GM21717 (cell line): ENCODE measurements at regions not wholly inside any gene's neighbourhood (a gene's known extent, or its start where the extent isn't known, plus 50 kb on each side); places are given as distances from the start of the nearest gene placed in this dataset.
"Not testable (repeated sequence)": the region's sequence is repeated elsewhere in the genome, so short reads cannot be mapped to it uniquely, and the experiment has no call there.

Experiments used
- ATAC-seq: cut with Tn5 transposase; IDR thresholded peaks from one replicate; pipeline ENCODE4 v1.9.1; 2021; ENCODE audit warnings: mild to moderate bottlenecking, moderate library complexity; ENCODE audit not compliant: unreplicated experiment

DNA sequence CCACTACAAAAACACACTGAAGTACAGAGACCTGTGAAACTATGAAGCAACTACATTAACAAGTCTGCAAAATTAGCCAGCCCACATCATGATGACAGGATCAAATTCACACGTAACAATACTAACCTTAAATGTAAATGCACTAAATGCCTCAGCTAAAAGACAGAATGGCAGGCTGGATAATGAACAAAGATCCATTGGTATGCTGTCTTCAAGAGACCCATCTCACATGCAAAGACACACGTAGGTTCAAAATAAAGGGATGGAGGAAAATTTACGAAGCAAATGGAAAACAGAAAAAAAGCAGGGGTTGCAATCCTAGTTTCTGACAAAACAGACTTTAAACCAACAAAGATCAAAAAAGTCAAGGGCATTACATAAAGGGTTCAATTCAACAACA lies 120.1 kb upstream of the OSTN start:
- ATAC-seq: not testable (repeated sequence)

DNA sequence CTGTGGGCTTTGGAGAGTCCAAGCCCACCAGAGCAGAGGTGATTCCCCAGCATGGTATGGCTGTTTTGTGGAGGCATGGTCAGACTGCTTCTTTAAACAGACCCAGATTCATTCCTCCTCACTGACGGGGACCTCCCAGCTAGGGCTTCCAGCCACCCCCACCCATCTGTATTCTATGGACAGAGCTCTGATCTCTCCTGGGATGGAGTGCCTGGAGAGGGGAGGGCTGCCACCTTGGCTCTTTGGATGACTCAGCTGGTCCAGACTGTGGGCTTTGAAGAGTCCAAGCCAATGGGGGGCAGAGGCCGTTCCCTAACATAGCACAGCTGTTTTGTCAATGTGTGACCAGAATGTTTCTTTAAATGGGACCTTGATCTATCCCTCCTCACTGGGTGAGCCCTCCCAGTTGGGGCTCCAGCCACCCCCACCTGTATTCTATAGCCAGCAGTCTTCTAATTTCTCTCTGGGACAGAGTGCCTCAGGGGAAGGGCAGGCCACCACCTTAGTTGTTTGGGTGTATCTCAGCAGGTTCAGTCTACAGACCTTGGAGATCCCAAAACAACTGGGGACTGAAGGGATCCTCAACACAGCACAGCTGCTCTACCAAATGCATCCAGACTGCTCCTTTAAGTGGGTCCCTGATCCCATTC lies 122.0 kb upstream of the OSTN start:
- ATAC-seq: no peak

DNA sequence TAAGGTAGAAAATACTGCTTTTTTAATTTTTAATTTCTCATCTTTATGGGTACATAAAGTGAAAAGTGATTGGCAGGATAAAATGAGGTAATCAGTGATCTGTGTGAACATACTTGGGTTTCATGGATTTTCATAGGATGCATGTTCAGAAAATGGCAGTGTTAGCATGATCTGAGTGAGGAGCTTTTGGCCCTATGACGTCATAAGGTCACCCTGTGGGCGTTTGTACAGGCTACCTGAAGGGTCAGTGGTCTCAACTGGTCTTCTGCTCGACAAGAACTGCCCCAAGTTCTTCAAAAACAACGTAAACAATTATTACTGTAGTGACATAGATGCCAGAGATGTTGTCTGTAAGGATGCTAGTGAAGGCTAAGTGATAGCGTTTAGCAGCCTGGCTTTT lies 124.5 kb upstream of the OSTN start:
- no peak for ATAC-seq

DNA sequence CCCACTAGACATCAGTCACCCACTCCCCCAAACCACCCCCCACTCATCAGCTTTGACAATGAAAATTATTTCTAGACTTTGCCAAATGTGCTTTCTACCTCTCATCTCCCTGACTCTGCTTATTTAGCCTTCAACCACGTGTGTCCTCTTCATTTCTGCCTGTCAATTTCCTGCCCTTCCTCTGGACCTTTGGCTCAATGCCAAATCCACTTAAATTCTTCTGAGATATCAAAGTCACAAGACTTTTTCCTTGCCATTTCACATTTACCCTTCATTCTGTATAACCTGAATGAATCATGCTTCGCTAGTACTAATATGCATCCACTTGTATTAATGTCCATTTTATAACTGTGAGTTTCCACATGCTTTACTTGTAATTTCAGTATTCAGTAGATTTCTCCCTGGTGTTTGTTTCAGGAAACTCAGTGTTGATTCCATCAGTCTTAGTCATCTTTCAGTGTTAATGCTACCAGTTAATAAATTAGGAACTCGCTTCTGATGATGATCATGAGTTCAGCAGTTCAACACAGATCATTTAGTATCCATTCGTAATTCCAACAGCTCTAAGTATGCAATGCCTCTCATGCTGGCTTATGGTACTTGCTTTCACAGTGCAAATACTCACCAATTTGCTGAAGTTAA lies 128.2 kb upstream of the OSTN start:
- ATAC-seq: no peak

DNA sequence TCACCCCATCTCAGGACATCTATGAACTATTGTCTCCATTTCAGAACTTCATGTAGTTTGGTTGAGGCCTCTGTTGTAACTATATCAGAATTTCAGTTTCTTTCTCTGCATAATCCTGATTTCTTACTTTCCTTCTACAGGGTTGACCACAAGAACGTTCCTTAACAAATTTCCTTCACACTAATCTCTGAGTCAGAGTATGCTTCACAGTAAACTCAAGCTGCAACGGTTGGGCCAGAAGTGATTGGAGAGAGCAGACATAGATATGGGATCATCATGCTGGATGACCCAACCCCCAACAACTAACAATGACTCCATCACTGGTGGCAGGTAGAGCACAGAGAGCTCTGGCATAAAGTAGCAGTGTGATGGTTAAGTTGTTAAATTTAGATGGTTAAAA lies 128.8 kb upstream of the OSTN start:
- ATAC-seq: no peak

DNA sequence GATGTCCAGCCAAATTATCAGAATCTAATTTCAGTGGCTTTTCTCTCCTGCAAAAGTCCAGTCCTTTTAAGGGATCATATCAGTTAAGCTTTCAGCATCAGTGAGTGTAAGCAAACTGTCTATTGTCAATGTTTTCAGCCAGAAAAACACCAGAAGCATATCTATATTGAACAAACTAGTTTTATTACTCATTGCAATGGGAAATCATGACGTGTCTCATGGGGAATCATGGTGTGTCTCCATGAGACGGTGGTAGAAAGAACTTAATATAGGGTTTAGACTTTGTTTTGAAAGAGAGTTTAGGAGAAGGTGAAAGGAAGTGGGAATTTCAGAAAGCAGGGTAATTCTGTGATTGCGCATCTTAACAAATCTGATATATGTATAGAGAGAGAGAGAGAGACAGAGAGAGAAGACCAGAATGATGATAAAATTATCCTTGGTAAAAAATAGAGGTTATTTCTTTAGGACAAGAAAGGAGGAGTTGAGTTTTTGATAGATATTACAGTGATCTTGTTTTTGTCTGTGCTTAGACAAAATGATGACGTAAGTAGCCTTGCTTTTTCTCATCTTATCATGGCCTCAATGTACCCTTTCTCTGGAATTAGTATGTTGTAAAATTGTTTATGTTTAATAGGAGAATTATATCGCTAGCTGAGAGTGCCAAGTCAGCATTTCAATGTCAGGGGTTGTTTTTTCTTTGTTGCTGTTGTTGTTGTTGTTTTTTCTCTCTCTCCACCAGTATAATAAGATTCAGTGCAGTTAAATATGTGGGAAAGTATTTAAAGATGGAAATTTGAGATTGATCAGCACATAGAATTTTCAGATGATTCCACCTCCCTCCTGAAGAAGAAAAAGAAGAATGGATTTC lies 129.9 kb upstream of the OSTN start:
- ATAC-seq: no peak

DNA sequence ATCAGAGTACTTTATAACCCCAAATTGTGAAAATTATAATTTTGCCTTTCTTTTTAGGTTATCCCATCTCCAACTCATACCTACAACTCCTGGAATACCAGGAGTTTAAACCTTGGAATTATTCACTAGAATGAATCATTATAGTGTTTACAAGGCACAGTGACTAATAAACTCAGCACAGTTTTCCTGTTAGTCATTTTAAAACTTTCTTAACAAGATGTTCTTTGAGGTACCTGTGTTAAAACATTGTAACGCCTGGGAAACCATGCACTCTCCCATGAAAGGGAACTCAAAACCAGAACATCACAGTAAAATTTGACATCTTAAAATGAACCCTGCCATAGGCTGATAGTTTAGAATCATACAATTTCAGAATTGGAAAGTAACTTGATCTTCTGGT lies 132.4 kb upstream of the OSTN start:
- no peak for ATAC-seq

DNA sequence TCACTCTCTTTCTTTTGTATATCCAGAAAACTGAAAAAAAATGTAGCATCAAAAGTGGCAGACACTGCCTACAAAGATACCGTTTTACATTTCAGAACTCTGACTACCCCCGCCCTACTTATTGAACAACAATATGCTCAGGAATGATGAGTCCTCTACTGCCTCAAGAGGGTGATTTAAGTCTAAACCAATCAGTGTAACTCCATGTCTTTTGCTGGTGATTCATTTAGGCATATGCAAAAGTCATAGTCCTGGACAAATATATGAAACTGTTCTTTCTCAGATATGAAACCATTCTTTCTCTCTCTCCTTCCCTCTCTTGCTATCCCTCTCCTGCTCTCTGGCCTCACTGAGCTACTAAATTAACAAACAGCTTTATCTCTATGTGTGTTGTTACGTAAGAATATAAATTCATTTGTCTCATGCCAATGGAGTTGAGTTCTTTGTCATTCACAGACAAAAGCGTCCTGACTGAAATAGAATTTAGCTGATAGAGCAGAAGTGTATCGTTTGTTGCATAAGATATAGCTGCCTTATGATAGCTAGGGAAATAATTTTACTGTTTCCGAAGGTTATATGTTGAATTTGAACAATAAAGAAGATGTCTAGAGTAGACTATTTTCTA lies 133.7 kb upstream of the OSTN start:
- ATAC-seq: no peak

DNA sequence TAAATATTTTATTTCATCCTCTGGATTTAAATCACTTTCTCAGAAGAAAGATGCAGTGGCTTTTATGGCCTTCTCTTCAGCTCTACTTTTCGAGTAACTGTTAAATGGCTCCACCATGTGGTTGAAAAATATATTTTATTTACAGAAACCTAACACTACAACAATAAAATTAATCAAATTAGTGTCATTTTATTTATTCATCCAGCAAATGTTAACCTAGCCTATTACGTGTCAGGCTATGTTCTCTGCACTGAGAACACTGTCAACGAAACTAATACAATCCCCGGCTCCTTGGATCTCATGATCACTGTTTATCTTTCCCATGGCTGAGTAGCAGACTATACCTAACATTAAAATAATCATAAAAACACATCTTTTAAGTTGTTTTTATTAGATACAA lies 148.0 kb upstream of the OSTN start:
- ATAC-seq: no peak

DNA sequence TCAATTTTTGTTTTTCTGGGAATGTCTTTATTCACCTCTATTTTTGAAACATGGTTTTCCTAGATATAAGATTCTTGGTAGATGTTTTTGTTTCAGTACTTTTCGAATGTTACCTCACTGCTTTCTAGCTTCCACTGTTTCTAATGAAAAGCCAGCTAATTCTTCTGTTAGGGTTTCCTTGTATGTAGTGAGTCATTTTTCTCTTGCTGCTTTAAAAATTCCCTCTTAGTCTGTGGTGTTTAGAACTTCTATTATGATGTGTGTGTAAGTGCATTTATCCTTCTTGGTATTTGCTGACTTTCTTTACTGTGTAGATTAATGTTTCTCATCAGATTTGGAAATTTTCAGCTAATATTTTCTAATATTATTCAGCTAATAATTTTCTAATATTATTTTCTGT lies 151.1 kb upstream of the OSTN start:
- no peak for ATAC-seq

DNA sequence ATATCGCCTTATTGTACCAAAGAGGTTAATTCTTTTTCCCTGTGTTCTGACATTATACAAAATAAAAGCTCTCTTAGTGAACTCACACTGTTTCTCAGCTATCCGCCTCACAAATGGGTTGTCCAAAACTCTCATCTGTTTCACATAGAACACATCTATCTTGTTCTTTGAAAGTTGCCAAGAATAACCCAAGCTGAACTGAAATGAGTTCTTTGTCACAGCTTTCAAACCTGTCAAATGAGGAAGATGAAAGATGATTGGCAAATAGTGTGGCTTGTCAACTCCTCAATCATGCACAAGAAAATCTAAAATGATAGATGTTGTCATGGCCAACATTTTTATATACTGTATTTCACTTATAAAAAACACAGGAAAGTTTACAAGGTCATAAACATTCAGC lies 168.1 kb upstream of the OSTN start:
- ATAC-seq: no peak

DNA sequence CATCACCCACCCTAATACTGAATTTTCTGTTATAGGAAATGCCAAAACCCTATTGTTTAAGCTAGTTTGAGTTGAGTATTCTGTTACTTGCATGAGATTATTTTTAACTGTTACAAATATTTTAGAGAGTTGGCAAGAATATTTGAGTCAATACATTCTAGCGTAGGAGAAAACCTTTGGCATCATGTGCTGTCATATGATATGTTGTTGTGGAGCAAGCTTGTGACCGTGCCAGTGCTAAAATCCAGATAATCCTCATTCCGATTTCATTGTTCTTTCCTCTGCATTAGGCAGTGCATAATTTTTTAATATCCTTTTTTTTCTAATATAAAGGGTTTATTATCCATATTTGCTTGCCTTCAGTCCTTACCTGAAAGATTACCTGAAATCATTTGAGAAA lies 168.0 kb upstream of the GMNC start:
- no peak for ATAC-seq

DNA sequence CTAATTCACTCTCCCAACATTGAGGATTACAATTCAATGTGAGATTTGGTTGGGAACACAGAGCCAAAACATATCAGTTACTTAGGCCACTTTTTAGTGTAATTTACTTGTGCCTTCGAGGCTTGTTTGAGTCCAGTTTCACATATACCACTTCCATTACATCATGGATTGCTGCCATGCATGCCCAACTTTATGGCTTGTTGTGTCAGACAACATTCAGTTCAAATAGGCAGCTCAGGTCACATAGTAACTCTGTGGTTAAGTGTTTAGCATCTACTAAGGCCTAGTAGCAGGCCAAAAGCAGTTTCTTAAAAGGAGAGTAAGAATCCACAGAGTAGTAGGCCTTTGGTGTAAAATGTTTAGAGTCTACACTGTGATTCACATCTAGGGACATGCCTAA lies 164.3 kb upstream of the GMNC start:
- no peak for ATAC-seq

DNA sequence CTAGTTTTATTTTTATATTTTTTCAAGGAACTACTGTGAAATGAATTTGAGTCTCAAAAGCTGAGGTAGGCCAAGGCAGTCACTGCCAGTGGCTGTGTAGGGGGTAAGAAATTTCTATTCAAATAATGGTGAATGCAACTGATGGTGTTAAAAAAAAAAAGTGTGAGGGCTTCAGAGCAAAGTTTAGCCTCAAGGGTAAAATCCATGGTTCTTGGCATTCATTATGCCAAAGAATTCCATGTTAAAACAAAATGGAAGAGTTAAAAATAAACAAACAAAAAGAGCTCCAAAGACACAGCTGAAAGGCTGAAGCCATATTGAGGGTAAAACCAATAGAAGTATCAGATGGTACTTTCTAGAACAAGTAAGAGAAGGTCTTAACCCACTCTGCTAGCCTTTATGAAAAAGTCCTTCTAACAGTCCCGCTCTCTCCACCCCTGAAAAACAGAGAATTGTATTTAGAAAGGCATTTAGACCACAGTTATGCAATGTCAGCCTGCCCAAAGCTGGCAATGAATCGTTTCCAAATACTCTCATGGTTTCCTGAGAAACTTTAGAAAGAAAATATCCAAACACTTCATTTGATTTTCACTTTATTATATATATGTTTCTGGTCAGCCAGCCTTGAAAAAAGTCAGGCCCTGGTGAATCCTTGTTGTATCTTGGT lies 158.4 kb upstream of the GMNC start:
- ATAC-seq: no peak

DNA sequence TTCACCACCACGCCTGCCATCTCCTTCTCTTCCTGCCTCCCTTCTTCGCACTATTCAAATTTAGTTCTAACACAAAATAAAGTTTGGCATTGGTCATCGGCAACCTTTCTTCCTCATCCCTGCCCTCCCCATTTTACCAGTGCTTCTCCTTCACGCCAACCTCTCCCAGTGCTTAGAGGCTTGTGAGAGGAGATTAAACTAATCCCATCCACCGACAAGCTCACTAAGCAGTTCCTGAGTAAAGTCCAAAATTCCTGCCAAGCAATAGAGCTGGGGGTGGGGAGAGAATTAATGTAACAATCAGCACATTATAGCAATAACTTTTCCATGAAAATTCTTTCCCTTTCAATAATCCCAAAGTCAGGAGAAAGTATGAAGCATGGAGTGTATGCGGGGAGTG lies 157.4 kb upstream of the GMNC start:
- ATAC-seq: no peak

DNA sequence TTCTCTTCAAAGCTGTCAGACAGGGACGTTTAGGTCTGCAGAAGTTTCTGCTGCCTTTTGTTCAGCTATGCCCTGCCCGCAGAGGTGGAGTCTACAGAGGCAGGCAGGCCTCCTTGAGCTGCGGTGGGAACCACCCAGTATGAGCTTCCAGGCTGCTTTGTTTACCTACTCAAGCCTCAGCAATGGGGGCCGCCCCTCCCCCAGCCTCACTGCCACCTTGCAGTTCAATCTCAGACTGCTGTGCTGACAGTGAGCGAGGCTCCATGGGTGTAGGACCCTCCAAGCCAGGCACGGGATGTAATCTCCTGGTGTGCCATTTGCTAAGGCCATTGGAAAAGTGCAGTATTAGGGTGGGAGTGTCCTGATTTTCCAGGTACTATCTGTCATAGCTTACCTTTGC lies 153.5 kb upstream of the GMNC start:
- not testable (repeated sequence) for ATAC-seq

DNA sequence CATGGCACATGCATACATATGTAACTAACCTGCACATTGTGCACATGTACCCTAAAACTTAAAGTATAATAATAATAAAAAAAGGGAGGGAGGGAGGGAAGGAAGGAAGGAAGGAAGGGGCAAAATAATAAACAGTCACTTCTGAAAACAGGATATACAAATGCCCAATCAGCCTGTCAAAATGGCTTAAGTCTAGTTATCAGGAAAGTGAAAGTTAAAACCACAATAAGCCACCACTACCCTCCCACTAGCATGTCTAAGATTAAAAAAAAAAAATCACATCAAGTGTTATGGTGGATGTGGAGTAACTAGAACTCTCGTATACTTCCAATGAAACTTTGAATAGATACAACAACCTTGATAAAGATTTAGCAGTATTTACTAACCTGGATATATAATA lies 145.6 kb upstream of the GMNC start:
- ATAC-seq: no peak

DNA sequence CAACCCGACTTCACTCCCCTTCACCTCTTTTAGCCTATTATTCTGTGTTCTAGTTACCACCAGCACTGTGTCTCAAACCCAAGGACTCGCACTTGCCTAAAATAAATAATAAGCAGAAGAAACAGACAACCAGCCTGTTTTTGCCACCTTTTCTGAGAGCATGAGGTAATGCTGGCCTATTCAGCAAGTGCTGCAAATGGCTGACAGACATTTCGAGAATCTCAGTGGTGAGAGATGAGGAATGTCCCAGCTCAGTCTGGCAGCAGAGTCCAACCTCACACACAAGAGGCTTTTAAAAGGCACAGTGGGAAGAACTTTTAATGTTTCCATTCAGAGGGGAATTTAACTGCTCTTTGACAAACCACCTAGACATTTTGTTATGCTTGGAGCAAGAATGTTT lies 143.3 kb upstream of the GMNC start:
- peak; percentile 90 for ATAC-seq

DNA sequence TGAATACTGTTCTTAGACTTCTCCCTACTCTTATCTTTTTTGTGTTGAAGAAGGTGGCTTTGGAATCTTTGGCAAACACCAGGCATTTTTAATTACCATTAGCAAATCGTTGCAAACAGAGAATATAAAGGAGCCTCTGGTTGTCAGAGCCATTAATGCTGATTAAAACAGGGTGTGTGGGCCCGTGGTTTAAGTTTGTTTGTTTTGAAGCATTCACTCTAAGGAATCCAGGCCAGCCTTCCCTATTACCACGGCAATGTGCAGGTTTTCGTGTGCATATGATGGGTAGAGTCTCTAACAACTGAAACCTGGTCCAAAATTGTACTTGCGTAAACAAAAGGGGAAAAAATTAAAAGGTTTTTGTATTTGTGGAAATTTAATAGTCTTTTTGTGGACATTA lies 141.2 kb upstream of the GMNC start:
- ATAC-seq: no peak

DNA sequence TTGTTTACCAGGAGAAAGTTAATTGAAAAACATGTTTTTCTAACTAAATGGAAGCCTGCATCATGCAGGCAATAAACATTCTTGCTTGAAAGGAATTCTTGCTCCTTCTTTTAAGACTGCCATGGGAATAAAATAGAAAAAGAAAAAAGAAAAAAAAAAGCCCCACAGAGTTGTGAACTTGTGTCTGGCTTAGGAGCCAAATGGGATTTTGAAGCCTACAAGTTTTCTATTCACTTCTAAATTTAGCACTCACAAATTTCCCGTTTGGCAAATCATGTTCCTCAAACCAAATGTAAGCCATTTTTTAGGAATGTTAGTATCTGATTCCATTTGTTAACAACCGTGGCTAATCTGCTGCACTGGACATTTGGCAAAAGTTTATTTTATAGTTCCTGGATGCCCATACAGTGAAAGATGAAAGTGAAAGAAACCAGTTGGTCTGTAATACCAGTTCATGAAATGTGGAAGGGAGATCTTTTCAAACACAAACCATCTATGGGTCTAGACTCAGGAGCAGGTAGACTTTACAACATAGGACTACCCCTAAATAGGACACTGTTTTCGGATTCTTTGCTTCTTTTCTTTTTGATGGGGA lies 133.8 kb upstream of the GMNC start:
- no peak for ATAC-seq

DNA sequence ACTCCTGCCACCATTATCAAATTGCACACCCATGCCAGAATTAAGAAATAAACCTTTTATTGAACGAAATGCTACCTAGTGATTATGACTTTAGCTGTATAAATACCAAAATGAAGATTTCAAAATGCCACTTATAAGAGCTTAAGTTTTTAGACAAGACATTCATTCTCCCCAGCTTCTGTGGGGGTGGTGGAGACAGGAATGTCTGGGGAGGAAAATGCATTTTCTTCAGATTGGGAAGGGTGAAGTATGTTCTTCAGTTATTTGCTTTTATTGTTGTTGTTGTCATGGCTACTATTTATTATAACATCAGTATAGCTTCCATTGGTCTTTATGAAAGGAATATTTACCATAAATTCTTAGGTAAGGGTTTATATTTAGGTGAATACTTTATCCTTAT lies 132.7 kb upstream of the GMNC start:
- ATAC-seq: no peak
